Left cardiac atrium (tissue), 4 donors: ENCODE measurements at regions not wholly inside any gene's neighbourhood (a gene's known extent, or its start where the extent isn't known, plus 50 kb on each side); places are given as distances from the start of the nearest gene placed in this dataset.
"Not testable (repeated sequence)": the region's sequence is repeated elsewhere in the genome, so short reads cannot be mapped to it uniquely, and the experiment has no call there.

Experiments
- ATAC-seq, 2 donors: fragments of 200-7000 bp; cut with Tn5 transposase; one replicate each; pipeline ENCODE4 v1.9.1; 2020; ENCODE audit warnings: mild to moderate bottlenecking in 2 of 2, moderate library complexity in 2 of 2
- DNase-seq: peaks from one replicate; pipeline ENCODE4 v3.0.0-alpha.2; 2020
- intact Hi-C, 2 donors: fragments of 100-400 bp; cut with DNase I; formaldehyde crosslinking; loops; one replicate each; pipeline versions ENCODE4 v1.14.1 to v1.15.1; 2022 to 2023
- donor health status: DM: no; HTN: yes; CAD: no.
- donor health status: DM: no; HTN: yes; CAD: no; lungs with severe emphysema.
- donor health status: DM: yes; HTN: yes; CAD: no.
- donor health status: Dilated cardiomyopathy.

DNA sequence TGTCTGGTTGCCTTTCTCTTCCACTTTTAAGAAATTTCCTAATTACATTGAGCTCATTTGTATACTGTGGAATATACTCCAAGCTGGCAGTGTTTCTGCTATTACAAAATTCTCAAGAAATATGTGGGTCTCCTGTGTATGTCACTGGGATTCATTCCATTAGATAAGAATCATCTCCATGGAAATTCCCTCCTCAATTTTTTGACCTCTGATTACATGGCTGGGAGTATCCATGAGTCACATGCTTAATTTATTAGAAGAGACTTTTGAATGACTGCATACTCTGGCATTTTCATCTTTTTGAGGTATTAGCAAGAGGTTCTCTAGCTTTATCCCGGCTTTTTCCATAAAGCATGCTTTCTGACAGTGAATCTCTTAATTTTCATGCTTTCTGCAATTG, 665.5 kb upstream of the CNTNAP5 start:
- no peak for ATAC-seq
- intact Hi-C loops: no loop called here
- no peak for DNase-seq

GRCh38 chr2:123362671-123363440, 662.2 kb upstream of the CNTNAP5 start:
- intact Hi-C loops: no loop called here
- DNase-seq (no peak), ATAC-seq (no peak)

DNA sequence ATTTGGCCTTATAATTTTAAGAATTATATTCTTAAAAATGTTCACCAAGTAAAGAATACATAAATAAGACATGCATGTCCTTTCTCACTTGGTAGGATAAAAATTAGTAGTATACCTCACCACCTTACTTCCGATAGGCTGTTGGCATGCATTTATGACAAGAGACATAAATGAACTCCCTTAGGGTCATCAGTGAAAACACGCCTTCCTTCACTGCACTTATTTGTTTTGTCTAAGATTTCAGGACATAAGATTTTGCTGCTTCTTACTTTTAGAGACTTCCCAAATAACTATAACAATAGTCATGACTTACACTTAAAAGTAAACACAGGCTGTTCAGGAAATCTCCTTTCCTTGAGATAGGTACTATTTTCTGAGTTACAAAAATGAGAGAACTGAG, 661.3 kb upstream of the CNTNAP5 start:
- intact Hi-C loops: no loop called here
- ATAC-seq: no peak
- no peak for DNase-seq

DNA sequence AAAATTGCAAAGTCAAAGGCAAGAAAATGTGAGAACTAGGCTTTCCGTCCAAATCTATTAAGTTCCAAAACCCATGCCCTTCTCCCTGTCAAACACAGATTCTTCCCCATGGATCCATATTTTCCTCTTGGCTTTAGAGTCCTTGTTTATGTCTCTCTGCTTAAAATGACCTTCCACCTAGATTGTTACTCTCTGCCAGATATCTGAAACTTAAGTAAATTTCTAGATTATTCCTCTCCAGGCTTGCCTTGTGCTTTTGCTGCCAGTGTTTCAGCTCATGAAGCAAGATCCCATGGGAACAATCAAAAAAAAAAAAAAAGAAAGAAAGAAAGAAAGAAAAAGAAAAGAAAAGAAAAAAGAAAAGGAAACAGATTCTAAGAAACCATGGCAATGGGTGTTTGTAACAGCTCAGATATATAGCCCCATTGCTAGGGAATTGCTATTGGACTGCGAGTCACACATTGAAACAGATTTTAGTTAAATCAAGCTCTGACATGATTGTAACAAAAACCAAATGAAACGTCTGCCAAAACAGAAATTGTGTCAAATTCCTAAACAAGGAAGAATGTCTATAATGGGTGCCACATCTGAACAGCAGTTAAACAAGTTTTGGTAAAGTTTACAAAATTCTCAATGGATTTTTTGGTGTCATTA, 660.7 kb upstream of the CNTNAP5 start:
- intact Hi-C loops: no loop called here

DNA sequence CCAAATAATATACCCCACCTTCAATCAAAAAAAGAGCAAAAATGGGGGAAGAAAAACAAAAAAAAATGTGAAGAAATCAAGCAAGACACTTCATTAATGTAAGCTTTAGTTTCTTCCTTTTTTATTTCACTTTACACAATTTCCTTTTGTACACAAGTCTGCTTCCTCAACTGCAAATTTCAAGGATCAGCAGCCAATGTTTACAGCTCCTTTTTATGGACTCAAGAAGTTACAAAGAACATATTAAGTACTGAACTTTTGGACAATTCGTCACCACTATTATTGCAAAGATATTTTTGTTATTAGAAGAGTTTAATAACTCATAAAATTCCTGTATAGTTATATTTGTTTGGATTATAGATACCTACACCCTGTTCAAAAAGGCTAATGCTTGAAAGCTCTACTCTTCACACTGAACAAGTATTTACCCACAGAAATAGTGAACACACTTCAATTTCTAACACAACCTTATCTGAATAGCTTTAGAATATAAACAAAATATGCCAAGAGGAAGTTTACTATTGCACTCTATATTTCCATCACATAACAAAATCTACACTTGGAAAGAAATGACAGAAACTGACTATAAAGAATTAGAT, 658.7 kb upstream of the CNTNAP5 start:
- no peak for DNase-seq
- intact Hi-C loops: no loop called here
- no peak for ATAC-seq

More for the DNA sequence above, 660.7 kb upstream of the CNTNAP5 start:
- ATAC-seq (no peak), DNase-seq (no peak)

GRCh38 chr2:123370186-123370585, 654.9 kb upstream of the CNTNAP5 start:
- intact Hi-C loops: no loop called here
- DNase-seq (no peak), ATAC-seq (no peak)

DNA sequence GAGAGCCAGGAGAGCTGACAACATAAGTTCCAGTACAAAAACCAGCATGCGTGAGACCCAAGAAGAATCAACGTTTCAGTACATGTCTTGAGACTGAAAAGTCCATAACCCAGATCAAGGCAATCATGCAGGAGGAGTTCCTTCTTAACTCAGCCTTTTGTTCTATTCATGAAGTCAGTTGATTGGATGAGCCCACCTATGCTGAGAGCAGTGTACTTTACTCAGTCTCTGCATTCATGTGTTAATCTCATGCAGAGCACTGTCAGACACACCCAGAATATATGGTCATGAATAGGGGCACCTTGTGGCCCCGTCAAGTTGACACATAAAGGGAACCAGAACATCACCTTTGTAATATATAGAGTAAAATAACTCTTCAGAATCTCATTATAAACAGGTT, 653.6 kb upstream of the CNTNAP5 start:
- DNase-seq: no peak
- intact Hi-C loops: no loop called here
- no peak for ATAC-seq

DNA sequence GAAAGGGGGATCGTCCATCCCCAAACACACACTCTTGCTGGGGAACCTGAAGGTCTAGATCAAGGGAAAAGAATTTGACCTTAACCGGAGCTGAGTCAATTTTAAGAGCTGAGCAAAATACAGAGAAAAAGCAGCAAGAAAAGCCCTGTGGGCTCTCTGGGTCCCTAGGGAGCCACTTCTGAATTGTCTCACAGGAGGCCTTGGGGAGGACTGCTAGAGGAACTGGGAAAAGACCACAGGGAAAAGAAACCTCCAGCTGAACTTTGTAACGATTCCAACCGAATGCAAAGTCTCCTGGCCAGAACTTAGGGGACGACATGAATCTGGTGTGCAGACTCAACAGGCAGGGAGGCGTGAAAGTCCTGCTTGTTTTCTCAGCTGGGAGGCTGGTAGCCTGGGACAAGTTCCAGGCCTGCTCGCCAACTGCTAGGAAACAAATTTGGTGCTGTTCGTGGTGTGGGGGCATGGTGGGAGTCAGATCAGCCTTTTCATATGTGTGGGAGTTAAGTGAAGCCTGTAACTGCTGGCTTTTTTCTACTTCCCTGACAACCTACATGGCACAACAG, 644.6 kb upstream of the CNTNAP5 start:
- DNase-seq (no peak), ATAC-seq (no peak)
- intact Hi-C loops: no loop called here

GRCh38 chr2:123415678-123416077, 609.4 kb upstream of the CNTNAP5 start:
- DNase-seq (no peak), ATAC-seq (no peak)
- intact Hi-C loops: no loop called here

DNA sequence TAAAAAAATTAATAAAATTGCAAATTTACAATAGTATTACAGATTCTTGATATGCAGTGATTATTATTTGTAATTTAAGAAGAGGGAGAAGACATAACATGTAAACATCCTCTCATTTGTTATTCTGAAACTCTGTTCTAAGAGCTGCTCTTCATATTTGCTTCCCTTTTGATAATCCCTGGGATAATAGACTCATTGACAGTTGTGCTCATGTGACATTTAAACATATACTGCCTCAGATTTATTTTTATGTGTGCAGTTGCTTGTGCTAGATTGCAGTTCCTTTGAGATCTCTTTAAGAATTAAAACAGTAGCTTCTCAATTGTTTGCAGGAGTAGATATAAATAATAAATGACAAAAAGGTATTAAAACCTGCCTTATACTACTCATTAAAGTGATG, 605.1 kb upstream of the CNTNAP5 start:
- intact Hi-C loops: no loop called here
- ATAC-seq (no peak), DNase-seq (no peak)

DNA sequence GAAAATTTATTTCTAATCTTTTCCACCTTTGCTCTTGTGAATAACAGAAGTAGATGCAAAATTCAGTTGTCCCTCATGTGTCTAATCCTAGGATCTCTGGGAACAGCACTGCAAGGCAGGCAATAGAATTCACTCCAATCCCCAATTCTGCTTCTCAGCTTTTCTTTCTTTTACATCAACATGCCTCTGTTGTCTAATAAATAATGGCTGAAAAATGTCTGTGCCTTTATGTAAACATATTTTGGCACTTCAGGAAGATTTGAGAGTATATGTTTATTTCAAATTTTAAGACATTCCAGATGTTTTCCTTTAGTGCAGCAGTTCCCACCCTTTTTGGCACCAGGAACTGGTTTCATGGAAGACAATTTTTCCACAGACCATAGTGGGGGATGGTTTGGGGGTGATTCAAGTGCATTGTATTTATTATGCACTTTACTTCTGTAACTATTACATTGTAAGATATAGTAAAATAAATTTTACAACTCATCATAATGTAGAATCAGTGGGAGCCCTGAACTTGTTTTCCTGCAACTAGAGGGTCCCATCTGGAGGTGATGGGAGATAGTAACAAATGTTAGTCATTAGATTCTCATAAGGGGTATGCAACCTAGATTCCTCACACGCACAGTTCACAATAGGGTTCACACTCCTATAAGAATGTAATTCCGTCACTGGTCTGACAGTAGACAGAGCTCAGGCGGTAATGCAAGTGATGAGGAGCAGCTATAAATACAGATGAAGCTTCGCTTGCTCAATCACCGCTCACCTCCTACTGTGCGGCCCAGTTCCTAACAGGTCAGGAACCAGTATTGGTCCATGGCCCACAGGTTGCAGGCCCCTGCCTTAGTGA, 590.3 kb upstream of the CNTNAP5 start:
- intact Hi-C loops: no loop called here
- ATAC-seq (no peak), DNase-seq (no peak)

GRCh38 chr2:123438251-123438650, 586.8 kb upstream of the CNTNAP5 start:
- no peak for DNase-seq

GRCh38 chr2:123438675-123439074, 586.4 kb upstream of the CNTNAP5 start:
- ATAC-seq: no peak
- intact Hi-C loops: no loop called here
- no peak for DNase-seq

More at GRCh38 chr2:123438251-123438650, 586.8 kb upstream of the CNTNAP5 start:
- intact Hi-C loops: no loop called here
- no peak for ATAC-seq

DNA sequence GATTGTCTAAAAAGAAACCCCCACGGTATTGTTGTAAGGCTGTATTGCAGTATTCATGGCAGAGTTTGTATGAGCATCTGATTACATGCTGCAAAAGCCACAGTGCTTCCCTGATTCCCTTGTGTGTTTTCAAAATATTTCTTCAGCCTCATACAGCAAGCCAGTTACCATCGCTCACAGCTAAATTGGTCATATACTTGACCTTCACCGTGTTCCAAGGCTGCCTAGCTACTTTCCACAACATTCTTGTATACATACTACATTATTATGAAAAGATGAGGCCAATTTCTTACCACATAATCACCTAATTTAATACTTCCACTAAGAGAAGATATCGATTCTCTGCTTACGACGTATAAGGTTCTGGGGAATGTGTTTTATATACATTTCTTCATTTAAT, 576.3 kb upstream of the CNTNAP5 start:
- ATAC-seq: no peak
- intact Hi-C loops: no loop called here
- DNase-seq: no peak

DNA sequence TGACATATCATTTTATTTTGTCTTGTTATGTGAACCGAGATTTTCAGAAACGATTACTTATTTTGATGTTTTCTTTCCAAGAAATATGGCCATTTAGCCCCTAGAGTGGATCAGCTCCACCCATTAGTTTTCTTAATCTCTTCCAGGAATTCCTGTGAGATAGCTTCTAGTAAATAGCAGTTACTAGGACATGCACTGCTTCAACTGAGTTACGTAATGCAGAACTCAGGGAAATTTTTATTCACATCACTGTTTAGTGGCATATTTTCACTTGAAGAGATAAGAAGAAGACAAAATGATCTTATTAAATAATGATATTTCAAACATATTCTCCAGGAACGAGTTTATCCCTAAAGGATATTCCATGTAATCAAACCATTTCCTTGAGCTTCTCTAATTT, 573.5 kb upstream of the CNTNAP5 start:
- DNase-seq: no peak
- peak; percentile 57 for ATAC-seq
- intact Hi-C loops: no loop called here

DNA sequence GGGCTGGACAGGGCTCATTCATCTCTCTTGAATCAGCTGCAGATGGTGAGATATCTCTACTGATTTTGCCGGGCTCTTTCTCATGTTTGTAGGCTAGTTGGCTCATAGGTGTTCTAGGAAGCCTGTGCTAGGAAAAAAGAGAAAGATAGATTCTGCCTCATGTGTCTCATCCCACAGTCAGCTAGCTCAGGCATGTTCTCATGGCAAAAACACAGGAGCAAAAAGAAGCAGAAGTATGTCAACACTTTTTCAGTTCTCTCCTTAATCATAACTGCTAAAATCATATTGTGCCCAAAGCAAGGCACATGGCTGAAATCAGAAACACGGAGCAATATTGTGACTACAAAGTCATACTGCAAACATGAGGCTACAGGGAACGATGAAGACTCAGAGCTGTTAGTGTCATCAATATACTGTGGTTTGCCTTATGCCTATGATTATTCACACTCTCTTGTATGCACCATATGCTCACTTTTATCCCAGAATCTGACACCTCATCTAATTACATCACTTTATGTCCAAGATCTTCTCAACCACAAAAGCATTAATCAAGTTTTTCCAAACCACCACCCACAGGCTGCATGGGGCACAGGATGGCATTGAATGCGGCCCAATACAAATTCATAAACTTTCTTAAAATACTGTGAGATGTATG, 571.9 kb upstream of the CNTNAP5 start:
- intact Hi-C loops: no loop called here
- ATAC-seq: no peak
- DNase-seq: no peak

DNA sequence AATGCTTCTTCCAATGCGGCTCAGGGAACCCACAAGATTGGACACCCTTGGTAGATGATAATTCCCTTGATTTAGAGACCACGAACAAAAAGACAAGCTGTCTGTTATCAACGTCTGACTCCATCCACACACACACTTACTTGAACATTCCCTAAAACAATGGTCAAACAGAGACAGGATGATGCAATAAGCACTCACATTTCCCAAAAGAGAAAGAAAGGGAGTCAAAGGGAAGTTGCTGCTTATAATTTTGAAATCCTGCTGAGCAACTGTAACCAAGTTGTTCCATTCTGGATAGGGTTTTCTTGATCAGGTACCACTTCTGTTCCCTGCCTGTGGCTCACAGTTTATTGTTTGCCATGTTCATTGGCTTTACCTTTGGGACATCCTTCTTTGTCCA, 571.3 kb upstream of the CNTNAP5 start:
- no peak for DNase-seq
- intact Hi-C loops: no loop called here
- no peak for ATAC-seq

DNA sequence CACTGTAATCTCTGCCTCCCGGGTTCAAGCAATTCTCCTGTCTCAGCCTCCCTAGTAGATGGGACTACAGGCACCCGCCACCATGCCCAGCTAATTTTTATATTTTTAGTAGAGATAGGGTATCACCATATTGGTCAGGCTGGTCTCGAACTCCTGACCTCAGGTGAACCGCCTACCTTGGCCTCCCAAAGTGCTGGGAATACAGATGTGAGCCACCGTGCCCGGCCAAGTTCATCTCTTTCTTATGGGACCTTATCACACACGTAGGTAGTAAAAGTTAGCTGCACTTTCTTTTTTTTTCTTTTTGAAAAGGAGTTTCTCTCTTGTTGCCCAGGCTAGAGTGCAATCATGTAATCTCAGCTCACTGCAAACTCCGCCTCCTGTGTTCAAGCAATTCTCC, 569.9 kb upstream of the CNTNAP5 start:
- intact Hi-C loops, DNase-seq, ATAC-seq: not testable (repeated sequence)

GRCh38 chr2:123456416-123456815, 568.7 kb upstream of the CNTNAP5 start:
- intact Hi-C loops: no loop called here
- DNase-seq (no peak), ATAC-seq (no peak)
